ENCODE measurements at regions not wholly inside any gene's neighbourhood (a gene's known extent, or its start where the extent isn't known, plus 50 kb on each side); places are given as distances from the start of the nearest gene placed in this dataset.
"Not testable (repeated sequence)": the region's sequence is repeated elsewhere in the genome, so short reads cannot be mapped to it uniquely, and the experiment has no call there.

GRCh38 chr3:174356596-174356995 lies 502.5 kb upstream of the NAALADL2 start:
- no peaks in the 10 kb centered on the region for H3K36me3 ChIP-seq (ENCODE audit: control insufficient read depth, insufficient read depth, low read length)
- no peaks in the 10 kb centered on the region for H3K9me3 ChIP-seq (ENCODE audit: control insufficient read depth, low read depth, low read length)
- no peak overlapping the region for H3K4me3 ChIP-seq (ENCODE audit: low read length)
- H3K27me3 ChIP-seq (ENCODE audit: control insufficient read depth, insufficient read depth, low read length): no peaks in the 10 kb centered on the region
- no peaks in the 10 kb centered on the region for H3K4me1 ChIP-seq (ENCODE audit: control insufficient read depth, insufficient read depth, low read length)
- no peak overlapping the region for H3K27ac ChIP-seq (ENCODE audit: low read length)
- no peak for DNase-seq
- 100% methylated on average over 1 of the region's 1 CpG for WGBS (ENCODE audit: insufficient coverage, low lambda C conversion rate)

- WGBS (ENCODE audit: insufficient coverage, low lambda C conversion rate): no CpG with 5 or more reads among the region's 1 CpG
- DNase-seq: no peak
- Histone ChIP-seq H3K36me3 (ENCODE audit: control insufficient read depth, insufficient read depth, low read length) (no peaks in the 10 kb centered on the region), H3K27ac (ENCODE audit: low read length) (no peak overlapping the region), H3K4me3 (ENCODE audit: low read length) (no peak overlapping the region), H3K4me1 (ENCODE audit: control insufficient read depth, insufficient read depth, low read length) (no peaks in the 10 kb centered on the region), H3K9me3 (ENCODE audit: control insufficient read depth, low read depth, low read length) (no peaks in the 10 kb centered on the region), H3K27me3 (ENCODE audit: control insufficient read depth, insufficient read depth, low read length) (no peaks in the 10 kb centered on the region)
These were observed 500.9 kb upstream of the NAALADL2 start for GRCh38 chr3:174358252-174358651.

GRCh38 chr3:174362556-174362955 lies 496.6 kb upstream of the NAALADL2 start:
- Histone ChIP-seq H3K4me3 (ENCODE audit: low read length) (no peak overlapping the region), H3K36me3 (ENCODE audit: control insufficient read depth, insufficient read depth, low read length) (no peaks in the 10 kb centered on the region), H3K9me3 (ENCODE audit: control insufficient read depth, low read depth, low read length) (no peaks in the 10 kb centered on the region), H3K27me3 (ENCODE audit: control insufficient read depth, insufficient read depth, low read length) (no peaks in the 10 kb centered on the region), H3K27ac (ENCODE audit: low read length) (no peak overlapping the region), H3K4me1 (ENCODE audit: control insufficient read depth, insufficient read depth, low read length) (no peaks in the 10 kb centered on the region)
- no CpG with 5 or more reads among the region's 3 CpGs for WGBS (ENCODE audit: insufficient coverage, low lambda C conversion rate)
- no peak for DNase-seq

GRCh38 chr3:174363256-174363655 lies 495.9 kb upstream of the NAALADL2 start:
- WGBS (ENCODE audit: insufficient coverage, low lambda C conversion rate): 100% methylated on average over 1 of the region's 3 CpGs
- Histone ChIP-seq H3K4me3 (ENCODE audit: low read length) (no peak overlapping the region), H3K27me3 (ENCODE audit: control insufficient read depth, insufficient read depth, low read length) (no peaks in the 10 kb centered on the region), H3K9me3 (ENCODE audit: control insufficient read depth, low read depth, low read length) (no peaks in the 10 kb centered on the region), H3K27ac (ENCODE audit: low read length) (no peak overlapping the region), H3K36me3 (ENCODE audit: control insufficient read depth, insufficient read depth, low read length) (no peaks in the 10 kb centered on the region), H3K4me1 (ENCODE audit: control insufficient read depth, insufficient read depth, low read length) (no peaks in the 10 kb centered on the region)
- DNase-seq: no peak

GRCh38 chr3:174365796-174366195 lies 493.3 kb upstream of the NAALADL2 start:
- DNase-seq: no peak
- H3K36me3 ChIP-seq (ENCODE audit: control insufficient read depth, insufficient read depth, low read length): no peaks in the 10 kb centered on the region
- H3K9me3 ChIP-seq (ENCODE audit: control insufficient read depth, low read depth, low read length): no peaks in the 10 kb centered on the region
- no CpG with 5 or more reads among the region's 1 CpG for WGBS (ENCODE audit: insufficient coverage, low lambda C conversion rate)
- H3K4me3 ChIP-seq (ENCODE audit: low read length): no peak overlapping the region
- no peaks in the 10 kb centered on the region for H3K27me3 ChIP-seq (ENCODE audit: control insufficient read depth, insufficient read depth, low read length)
- H3K27ac ChIP-seq (ENCODE audit: low read length): no peak overlapping the region
- H3K4me1 ChIP-seq (ENCODE audit: control insufficient read depth, insufficient read depth, low read length): no peaks in the 10 kb centered on the region

GRCh38 chr3:174366904-174367303 lies 492.2 kb upstream of the NAALADL2 start:
- H3K36me3 ChIP-seq (ENCODE audit: control insufficient read depth, insufficient read depth, low read length); H3K4me1 ChIP-seq (ENCODE audit: control insufficient read depth, insufficient read depth, low read length); H3K9me3 ChIP-seq (ENCODE audit: control insufficient read depth, low read depth, low read length); H3K4me3 ChIP-seq (ENCODE audit: low read length); DNase-seq; H3K27ac ChIP-seq (ENCODE audit: low read length); H3K27me3 ChIP-seq (ENCODE audit: control insufficient read depth, insufficient read depth, low read length): not testable (repeated sequence)
- WGBS (ENCODE audit: insufficient coverage, low lambda C conversion rate): no CpG with 5 or more reads among the region's 5 CpGs

- no peak for DNase-seq
- no peaks in the 10 kb centered on the region for H3K27me3 ChIP-seq (ENCODE audit: control insufficient read depth, insufficient read depth, low read length)
- no peaks in the 10 kb centered on the region for H3K4me1 ChIP-seq (ENCODE audit: control insufficient read depth, insufficient read depth, low read length)
- H3K9me3 ChIP-seq (ENCODE audit: control insufficient read depth, low read depth, low read length): peaks cover 4% of the 10 kb centered on the region
- no peak overlapping the region for H3K4me3 ChIP-seq (ENCODE audit: low read length)
- H3K36me3 ChIP-seq (ENCODE audit: control insufficient read depth, insufficient read depth, low read length): no peaks in the 10 kb centered on the region
- H3K27ac ChIP-seq (ENCODE audit: low read length): no peak overlapping the region
These were observed 482.8 kb upstream of the NAALADL2 start for GRCh38 chr3:174376346-174376745.

GRCh38 chr3:174377096-174377495 lies 482.0 kb upstream of the NAALADL2 start:
- peaks cover 4% of the 10 kb centered on the region for H3K9me3 ChIP-seq (ENCODE audit: control insufficient read depth, low read depth, low read length)
- H3K27ac ChIP-seq (ENCODE audit: low read length): no peak overlapping the region
- no peaks in the 10 kb centered on the region for H3K27me3 ChIP-seq (ENCODE audit: control insufficient read depth, insufficient read depth, low read length)
- 100% methylated on average over 1 of the region's 32 CpGs for WGBS (ENCODE audit: insufficient coverage, low lambda C conversion rate)
- H3K36me3 ChIP-seq (ENCODE audit: control insufficient read depth, insufficient read depth, low read length): no peaks in the 10 kb centered on the region
- H3K4me3 ChIP-seq (ENCODE audit: low read length): no peak overlapping the region
- no peak for DNase-seq
- H3K4me1 ChIP-seq (ENCODE audit: control insufficient read depth, insufficient read depth, low read length): no peaks in the 10 kb centered on the region

GRCh38 chr3:174377684-174378083 lies 481.4 kb upstream of the NAALADL2 start:
- no peaks in the 10 kb centered on the region for H3K36me3 ChIP-seq (ENCODE audit: control insufficient read depth, insufficient read depth, low read length)
- no peaks in the 10 kb centered on the region for H3K4me1 ChIP-seq (ENCODE audit: control insufficient read depth, insufficient read depth, low read length)
- WGBS (ENCODE audit: insufficient coverage, low lambda C conversion rate): 100% methylated on average over 4 of the region's 13 CpGs
- no peak for DNase-seq
- no peaks in the 10 kb centered on the region for H3K27me3 ChIP-seq (ENCODE audit: control insufficient read depth, insufficient read depth, low read length)
- no peak overlapping the region for H3K4me3 ChIP-seq (ENCODE audit: low read length)
- H3K9me3 ChIP-seq (ENCODE audit: control insufficient read depth, low read depth, low read length): peaks cover 4% of the 10 kb centered on the region
- no peak overlapping the region for H3K27ac ChIP-seq (ENCODE audit: low read length)

GRCh38 chr3:174382878-174383277 lies 476.3 kb upstream of the NAALADL2 start:
- 71% methylated on average over 1 of the region's 1 CpG for WGBS (ENCODE audit: insufficient coverage, low lambda C conversion rate)
- no peak overlapping the region for H3K27ac ChIP-seq (ENCODE audit: low read length)
- no peaks in the 10 kb centered on the region for H3K4me1 ChIP-seq (ENCODE audit: control insufficient read depth, insufficient read depth, low read length)
- H3K4me3 ChIP-seq (ENCODE audit: low read length): no peak overlapping the region
- H3K9me3 ChIP-seq (ENCODE audit: control insufficient read depth, low read depth, low read length): no peaks in the 10 kb centered on the region
- H3K27me3 ChIP-seq (ENCODE audit: control insufficient read depth, insufficient read depth, low read length): no peaks in the 10 kb centered on the region
- H3K36me3 ChIP-seq (ENCODE audit: control insufficient read depth, insufficient read depth, low read length): no peaks in the 10 kb centered on the region
- no peak for DNase-seq

- no peak for DNase-seq
- Histone ChIP-seq H3K9me3 (ENCODE audit: control insufficient read depth, low read depth, low read length) (no peaks in the 10 kb centered on the region), H3K27ac (ENCODE audit: low read length) (no peak overlapping the region), H3K4me3 (ENCODE audit: low read length) (no peak overlapping the region), H3K36me3 (ENCODE audit: control insufficient read depth, insufficient read depth, low read length) (no peaks in the 10 kb centered on the region), H3K4me1 (ENCODE audit: control insufficient read depth, insufficient read depth, low read length) (no peaks in the 10 kb centered on the region), H3K27me3 (ENCODE audit: control insufficient read depth, insufficient read depth, low read length) (no peaks in the 10 kb centered on the region)
- 89% methylated on average over 1 of the region's 1 CpG for WGBS (ENCODE audit: insufficient coverage, low lambda C conversion rate)
These were observed 471.4 kb upstream of the NAALADL2 start for GRCh38 chr3:174387736-174388135.
